ENCODE measurements at regions not wholly inside any gene's neighbourhood (a gene's known extent, or its start where the extent isn't known, plus 50 kb on each side); places are given as distances from the start of the nearest gene placed in this dataset.

DNA sequence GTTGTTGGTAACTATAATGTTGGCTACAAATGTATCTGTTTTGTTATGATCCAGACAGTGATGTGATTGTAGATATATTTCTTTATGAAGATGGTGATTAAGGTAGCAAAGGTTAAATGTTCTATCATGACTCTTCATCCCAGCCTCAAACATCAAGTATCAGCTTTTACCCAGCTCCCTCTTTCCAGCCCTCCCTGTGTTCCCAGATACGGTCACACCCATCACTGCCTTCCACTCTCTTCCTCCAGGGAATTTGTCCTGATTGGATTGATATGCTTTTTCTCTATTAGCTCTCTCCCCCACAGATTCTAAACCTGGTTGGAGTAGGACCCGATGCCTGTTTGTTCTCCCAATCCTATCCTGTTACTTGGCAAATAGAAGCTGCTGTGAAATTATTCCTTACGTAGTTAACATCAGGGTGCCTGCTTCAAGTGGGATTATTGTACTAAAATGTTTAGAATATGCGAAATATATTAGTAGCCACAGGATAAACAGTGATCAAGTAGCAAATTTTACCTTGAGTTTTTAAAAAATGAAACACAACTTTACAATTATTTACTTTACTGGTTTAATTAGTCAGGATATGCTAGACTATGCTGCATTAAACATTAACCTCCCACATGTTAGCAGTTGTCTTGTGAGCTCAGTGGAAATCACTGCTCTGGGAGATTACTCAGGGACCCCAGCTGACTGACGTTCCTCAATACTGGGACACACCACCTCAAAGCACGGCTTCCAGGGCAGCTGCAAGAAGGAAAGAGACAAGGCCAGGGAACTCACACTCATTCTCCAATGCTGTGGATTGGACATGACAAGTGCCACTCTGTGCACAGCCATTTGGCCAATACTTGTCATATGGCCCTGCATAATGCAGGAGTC is 165.3 kb downstream of the ALX1 start:
- TF ChIP-seq, protein P1, sequence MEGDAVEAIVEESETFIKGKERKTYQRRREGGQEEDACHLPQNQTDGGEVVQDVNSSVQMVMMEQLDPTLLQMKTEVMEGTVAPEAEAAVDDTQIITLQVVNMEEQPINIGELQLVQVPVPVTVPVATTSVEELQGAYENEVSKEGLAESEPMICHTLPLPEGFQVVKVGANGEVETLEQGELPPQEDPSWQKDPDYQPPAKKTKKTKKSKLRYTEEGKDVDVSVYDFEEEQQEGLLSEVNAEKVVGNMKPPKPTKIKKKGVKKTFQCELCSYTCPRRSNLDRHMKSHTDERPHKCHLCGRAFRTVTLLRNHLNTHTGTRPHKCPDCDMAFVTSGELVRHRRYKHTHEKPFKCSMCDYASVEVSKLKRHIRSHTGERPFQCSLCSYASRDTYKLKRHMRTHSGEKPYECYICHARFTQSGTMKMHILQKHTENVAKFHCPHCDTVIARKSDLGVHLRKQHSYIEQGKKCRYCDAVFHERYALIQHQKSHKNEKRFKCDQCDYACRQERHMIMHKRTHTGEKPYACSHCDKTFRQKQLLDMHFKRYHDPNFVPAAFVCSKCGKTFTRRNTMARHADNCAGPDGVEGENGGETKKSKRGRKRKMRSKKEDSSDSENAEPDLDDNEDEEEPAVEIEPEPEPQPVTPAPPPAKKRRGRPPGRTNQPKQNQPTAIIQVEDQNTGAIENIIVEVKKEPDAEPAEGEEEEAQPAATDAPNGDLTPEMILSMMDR (IDR thresholded peaks at IDR 0.05): no peak
- no peak for TF ChIP-seq POLR2A (IDR thresholded peaks at IDR 0.05)
